A549 (cell line): ENCODE measurements at regions not wholly inside any gene's neighbourhood (a gene's known extent, or its start where the extent isn't known, plus 50 kb on each side); places are given as distances from the start of the nearest gene placed in this dataset.

Source experiments
- ATAC-seq, 2 experiments: fragments of 200-7000 bp in 1 of 2; fragments of >200 bp in 1 of 2; cut with Nextera tagmentation in 1 of 2; cut with Tn5 transposase in 1 of 2; 3 replicates each; pipeline versions ENCODE4 v1.8.0 to v1.9.1; 2018 to 2020; ENCODE audit warnings: mild to moderate bottlenecking in 1 of 2, moderate library complexity in 1 of 2
- CTCF ChIA-PET: fragments of 300-600 bp; sonication (Branson Sonifier 250); formaldehyde crosslinking; extraction: SDS; loops from one replicate; lab custom pipeline; 2021; ENCODE audit warnings: antibody characterized with exemption, inconsistent platforms; lab: Yijun Ruan, JAX
- POLR2A ChIA-PET: fragments of 350-600 bp; formaldehyde crosslinking; extraction: SDS; loops from one replicate; lab custom pipeline; 2021; ENCODE audit warnings: antibody characterized with exemption, inconsistent platforms; lab: Yijun Ruan, JAX
- DNase-seq, 2 experiments: peaks; one replicate each; pipeline versions ENCODE4 v3.0.0 to v3.0.0-alpha.2; 2011 to 2016; ENCODE audit warnings: low read depth in 1 of 2, low spot score in 1 of 2
- FAIRE-seq: peaks from 2 replicates; lab custom pipeline; 2011; peaks lifted over from hg19 to GRCh38; lab: Jason Lieb, UNC
- H3K27ac ChIP-seq, 2 experiments: fragments of >200 bp; sonication (Bioruptor Twin); formaldehyde crosslinking; 3 replicates each; pipeline ENCODE4 v1.5.1; 2016 to 2017
- H3K4me1 ChIP-seq: fragments of >200 bp; sonication (Bioruptor Twin); formaldehyde crosslinking; 3 replicates; pipeline ENCODE4 v1.6.1; 2016
- H3K4me2 ChIP-seq: fragments of >200 bp; sonication (Bioruptor Twin); formaldehyde crosslinking; 3 replicates; pipeline ENCODE4 v1.6.1; 2016
- H3K4me3 ChIP-seq: fragments of >200 bp; sonication (Bioruptor Twin); formaldehyde crosslinking; 3 replicates; pipeline ENCODE4 v1.5.1; 2016
- H3K9me3 ChIP-seq: fragments of >200 bp; sonication (Bioruptor Twin); formaldehyde crosslinking; 3 replicates; pipeline ENCODE4 v1.6.1; 2016
- BHLHE40 ChIP-seq: IDR thresholded peaks from 2 replicates; pipeline ENCODE4 v1.6.1; 2012; ENCODE audit warnings: low read depth, low read length, inconsistent platforms
- CHD4 ChIP-seq: fragments of 200-600 bp; sonication (generic); IDR thresholded peaks from 2 replicates; pipeline ENCODE4 v1.6.1; 2016; ENCODE audit warnings: antibody characterized with exemption, mild to moderate bottlenecking, borderline replicate concordance
- EHMT2 ChIP-seq: fragments of 200-600 bp; sonication (generic); IDR thresholded peaks from 2 replicates; pipeline ENCODE4 v1.6.1; 2016; ENCODE audit warnings: antibody characterized with exemption, low read depth, mild to moderate bottlenecking, moderate library complexity
- ESRRA ChIP-seq: fragments of 150-350 bp; IDR thresholded peaks from 2 replicates; pipeline ENCODE4 v1.6.1; 2014; ENCODE audit warnings: mild to moderate bottlenecking, low read length, borderline replicate concordance
- FOSL2 ChIP-seq, 2 experiments: fragments of 450-650 bp in 1 of 2; fragments of >200 bp in 1 of 2; sonication (Bioruptor Twin) in 1 of 2; formaldehyde crosslinking; IDR thresholded peaks; 2 replicates each; pipeline versions ENCODE4 v1.5.0 to v1.6.1; 2016 to 2020; ENCODE audit warnings: mild to moderate bottlenecking in 1 of 2, moderate library complexity in 1 of 2
- GATA3 ChIP-seq: IDR thresholded peaks from 2 replicates; pipeline ENCODE4 v1.6.1; 2012; ENCODE audit warnings: borderline replicate concordance
- HOXB13 ChIP-seq: fragments of 250-450 bp; sonication (Bioruptor Pico); IDR thresholded peaks from 2 replicates; pipeline ENCODE4 v1.5.0; 2020; ENCODE audit warnings: low read depth, mild to moderate bottlenecking, moderate library complexity
- HOXB5 ChIP-seq: fragments of 250-450 bp; sonication (Bioruptor Pico); IDR thresholded peaks from 2 replicates; pipeline ENCODE4 v1.5.0; 2020; ENCODE audit warnings: mild to moderate bottlenecking, moderate library complexity
- JUN ChIP-seq, 2 experiments: fragments of >200 bp; sonication (Bioruptor Twin); formaldehyde crosslinking; IDR thresholded peaks; 2 replicates in 1 of 2; 3 replicates in 1 of 2; pipeline ENCODE4 v1.6.1; 2016 to 2017
- KDM1A ChIP-seq: fragments of 200-600 bp; sonication (generic); IDR thresholded peaks from 2 replicates; pipeline ENCODE4 v1.6.1; 2016; ENCODE audit warnings: low read depth, mild to moderate bottlenecking
- KDM5A ChIP-seq: fragments of 200-600 bp; sonication (generic); IDR thresholded peaks from 2 replicates; pipeline ENCODE4 v1.6.1; 2016; ENCODE audit warnings: antibody characterized with exemption, mild to moderate bottlenecking
- MAZ ChIP-seq: fragments of 150-350 bp; IDR thresholded peaks from 2 replicates; pipeline ENCODE4 v1.6.1; 2014; ENCODE audit warnings: antibody characterized with exemption, low read depth, low read length, borderline replicate concordance
- PHF8 ChIP-seq: fragments of 200-600 bp; sonication (generic); IDR thresholded peaks from 2 replicates; pipeline ENCODE4 v1.6.1; 2016; ENCODE audit warnings: low read depth, mild to moderate bottlenecking, antibody characterized with exemption, moderate library complexity, borderline replicate concordance
- POLR2A ChIP-seq: IDR thresholded peaks from 2 replicates; pipeline ENCODE4 v1.6.1; 2012; ENCODE audit warnings: mild to moderate bottlenecking, low read length
- RAD21 ChIP-seq, 2 experiments: fragments of >200 bp in 1 of 2; sonication (Bioruptor Twin) in 1 of 2; formaldehyde crosslinking in 1 of 2; IDR thresholded peaks in 1 of 2; conservative IDR thresholded peaks in 1 of 2; 2 replicates in 1 of 2; 3 replicates in 1 of 2; pipeline ENCODE4 v1.6.1; 2012 to 2018; ENCODE audit warnings: inconsistent platforms in 1 of 2
- ZC3H11A ChIP-seq: fragments of 450-650 bp; IDR thresholded peaks from 2 replicates; pipeline ENCODE4 v1.6.1; 2014; ENCODE audit warnings: antibody characterized with exemption, mild to moderate bottlenecking
- WGBS: methylation state at CpG from one replicate; pipeline ENCODE4 v1.1.6; 2017; ENCODE audit errors: missing lambda C conversion rate; 5-methylcytosine and 5-hydroxymethylcytosine counted together
- TF ChIP-seq, protein P1 (sequence below): fragments of 150-350 bp; IDR thresholded peaks from 2 replicates; pipeline ENCODE4 v1.6.1; 2014; ENCODE audit warnings: low read depth, mild to moderate bottlenecking, low read length
- TF ChIP-seq, protein P2 (sequence below): fragments of 250-450 bp; sonication (Bioruptor Pico); IDR thresholded peaks from 2 replicates; pipeline ENCODE4 v1.5.0; 2020; ENCODE audit warnings: low read depth, mild to moderate bottlenecking, moderate library complexity
- TF ChIP-seq, protein P3 (sequence below): fragments of 250-450 bp; sonication (Bioruptor Pico); IDR thresholded peaks from 2 replicates; pipeline ENCODE4 v1.5.0; 2021; ENCODE audit warnings: mild to moderate bottlenecking, moderate library complexity, borderline replicate concordance
- TF ChIP-seq, protein P4 (sequence below): fragments of 450-650 bp; IDR thresholded peaks from 2 replicates; pipeline ENCODE4 v1.6.1; 2014; ENCODE audit warnings: antibody characterized with exemption
- TF ChIP-seq, protein P5 (sequence below): fragments of >200 bp; sonication (Bioruptor Twin); formaldehyde crosslinking; IDR thresholded peaks from 3 replicates; pipeline ENCODE4 v1.5.1; 2016

DNA sequence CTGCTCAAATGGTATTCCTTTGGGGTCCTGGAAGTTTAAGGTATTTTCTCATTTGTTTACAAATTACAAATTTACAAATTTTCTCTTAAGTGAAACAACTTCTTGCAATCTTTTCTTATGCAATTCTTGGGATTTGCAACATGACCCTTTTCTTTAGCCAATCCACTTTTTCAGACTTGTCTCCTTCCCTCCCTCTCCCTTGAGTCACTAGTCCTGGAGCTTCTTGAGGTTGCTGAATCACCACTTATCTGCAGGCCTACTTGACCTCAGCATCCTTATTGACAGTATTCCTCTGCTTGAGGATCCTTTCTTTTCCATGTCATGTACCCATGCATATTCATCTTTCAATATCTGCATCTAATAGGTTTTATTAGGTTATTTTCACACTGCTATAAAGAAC lies 302.8 kb upstream of the ADAMTS5 start (continued):
- no peak for TF ChIP-seq HOXB13
- no peak for TF ChIP-seq JUN (IDR thresholded peaks at IDR 0.05)
- TF ChIP-seq GATA3, result no peak

DNA sequence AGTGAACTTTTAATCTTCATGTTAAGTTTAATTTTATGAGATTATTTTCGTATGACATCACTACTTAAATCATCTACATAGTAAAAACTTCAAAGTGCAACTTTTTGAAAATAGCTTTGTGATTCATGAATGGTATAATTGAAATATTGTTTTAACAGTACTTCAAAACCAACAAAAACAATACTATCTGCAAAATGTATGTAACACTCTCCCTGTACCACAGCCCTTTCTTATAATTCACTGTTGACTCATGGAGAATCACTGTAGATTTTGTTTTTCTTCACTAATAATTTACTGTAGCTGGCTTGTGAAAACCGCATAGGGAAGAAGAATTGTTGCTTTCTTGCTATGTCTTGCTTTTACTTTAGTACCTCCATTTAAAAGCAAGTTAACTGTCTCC lies 301.4 kb upstream of the ADAMTS5 start:
- Histone ChIP-seq H3K4me3 (no peak overlapping the region), H3K9me3 (no peaks in the 10 kb centered on the region), H3K27ac (no peak overlapping the region), H3K4me2 (no peak overlapping the region), H3K4me1 (no peaks in the 10 kb centered on the region)
- ATAC-seq, result no peak
- no peak for FAIRE-seq
- TF ChIP-seq, protein P1, sequence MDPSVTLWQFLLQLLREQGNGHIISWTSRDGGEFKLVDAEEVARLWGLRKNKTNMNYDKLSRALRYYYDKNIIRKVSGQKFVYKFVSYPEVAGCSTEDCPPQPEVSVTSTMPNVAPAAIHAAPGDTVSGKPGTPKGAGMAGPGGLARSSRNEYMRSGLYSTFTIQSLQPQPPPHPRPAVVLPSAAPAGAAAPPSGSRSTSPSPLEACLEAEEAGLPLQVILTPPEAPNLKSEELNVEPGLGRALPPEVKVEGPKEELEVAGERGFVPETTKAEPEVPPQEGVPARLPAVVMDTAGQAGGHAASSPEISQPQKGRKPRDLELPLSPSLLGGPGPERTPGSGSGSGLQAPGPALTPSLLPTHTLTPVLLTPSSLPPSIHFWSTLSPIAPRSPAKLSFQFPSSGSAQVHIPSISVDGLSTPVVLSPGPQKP, result no peak
- TF ChIP-seq, protein P2, sequence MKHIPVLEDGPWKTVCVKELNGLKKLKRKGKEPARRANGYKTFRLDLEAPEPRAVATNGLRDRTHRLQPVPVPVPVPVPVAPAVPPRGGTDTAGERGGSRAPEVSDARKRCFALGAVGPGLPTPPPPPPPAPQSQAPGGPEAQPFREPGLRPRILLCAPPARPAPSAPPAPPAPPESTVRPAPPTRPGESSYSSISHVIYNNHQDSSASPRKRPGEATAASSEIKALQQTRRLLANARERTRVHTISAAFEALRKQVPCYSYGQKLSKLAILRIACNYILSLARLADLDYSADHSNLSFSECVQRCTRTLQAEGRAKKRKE, result no peak
- TF ChIP-seq BHLHE40, result no peak
- TF ChIP-seq, protein P3, sequence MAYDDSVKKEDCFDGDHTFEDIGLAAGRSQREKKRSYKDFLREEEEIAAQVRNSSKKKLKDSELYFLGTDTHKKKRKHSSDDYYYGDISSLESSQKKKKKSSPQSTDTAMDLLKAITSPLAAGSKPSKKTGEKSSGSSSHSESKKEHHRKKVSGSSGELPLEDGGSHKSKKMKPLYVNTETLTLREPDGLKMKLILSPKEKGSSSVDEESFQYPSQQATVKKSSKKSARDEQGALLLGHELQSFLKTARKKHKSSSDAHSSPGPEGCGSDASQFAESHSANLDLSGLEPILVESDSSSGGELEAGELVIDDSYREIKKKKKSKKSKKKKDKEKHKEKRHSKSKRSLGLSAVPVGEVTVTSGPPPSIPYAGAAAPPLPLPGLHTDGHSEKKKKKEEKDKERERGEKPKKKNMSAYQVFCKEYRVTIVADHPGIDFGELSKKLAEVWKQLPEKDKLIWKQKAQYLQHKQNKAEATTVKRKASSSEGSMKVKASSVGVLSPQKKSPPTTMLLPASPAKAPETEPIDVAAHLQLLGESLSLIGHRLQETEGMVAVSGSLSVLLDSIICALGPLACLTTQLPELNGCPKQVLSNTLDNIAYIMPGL (CRISPR knock-in tag), result no peak
- no peak for TF ChIP-seq POLR2A
- TF ChIP-seq EHMT2, result no peak
- TF ChIP-seq, protein P4, sequence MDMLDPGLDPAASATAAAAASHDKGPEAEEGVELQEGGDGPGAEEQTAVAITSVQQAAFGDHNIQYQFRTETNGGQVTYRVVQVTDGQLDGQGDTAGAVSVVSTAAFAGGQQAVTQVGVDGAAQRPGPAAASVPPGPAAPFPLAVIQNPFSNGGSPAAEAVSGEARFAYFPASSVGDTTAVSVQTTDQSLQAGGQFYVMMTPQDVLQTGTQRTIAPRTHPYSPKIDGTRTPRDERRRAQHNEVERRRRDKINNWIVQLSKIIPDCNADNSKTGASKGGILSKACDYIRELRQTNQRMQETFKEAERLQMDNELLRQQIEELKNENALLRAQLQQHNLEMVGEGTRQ, result no peak
- TF ChIP-seq, protein P5, sequence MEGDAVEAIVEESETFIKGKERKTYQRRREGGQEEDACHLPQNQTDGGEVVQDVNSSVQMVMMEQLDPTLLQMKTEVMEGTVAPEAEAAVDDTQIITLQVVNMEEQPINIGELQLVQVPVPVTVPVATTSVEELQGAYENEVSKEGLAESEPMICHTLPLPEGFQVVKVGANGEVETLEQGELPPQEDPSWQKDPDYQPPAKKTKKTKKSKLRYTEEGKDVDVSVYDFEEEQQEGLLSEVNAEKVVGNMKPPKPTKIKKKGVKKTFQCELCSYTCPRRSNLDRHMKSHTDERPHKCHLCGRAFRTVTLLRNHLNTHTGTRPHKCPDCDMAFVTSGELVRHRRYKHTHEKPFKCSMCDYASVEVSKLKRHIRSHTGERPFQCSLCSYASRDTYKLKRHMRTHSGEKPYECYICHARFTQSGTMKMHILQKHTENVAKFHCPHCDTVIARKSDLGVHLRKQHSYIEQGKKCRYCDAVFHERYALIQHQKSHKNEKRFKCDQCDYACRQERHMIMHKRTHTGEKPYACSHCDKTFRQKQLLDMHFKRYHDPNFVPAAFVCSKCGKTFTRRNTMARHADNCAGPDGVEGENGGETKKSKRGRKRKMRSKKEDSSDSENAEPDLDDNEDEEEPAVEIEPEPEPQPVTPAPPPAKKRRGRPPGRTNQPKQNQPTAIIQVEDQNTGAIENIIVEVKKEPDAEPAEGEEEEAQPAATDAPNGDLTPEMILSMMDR, result no peak
- no peak for TF ChIP-seq ESRRA
- no peak for TF ChIP-seq KDM5A
- no peak for TF ChIP-seq CHD4
- no peak for TF ChIP-seq GATA3
- no peak for TF ChIP-seq KDM1A
- TF ChIP-seq ZC3H11A, result no peak
- no peak for TF ChIP-seq HOXB5 (CRISPR knock-in tag)
- TF ChIP-seq PHF8, result no peak
- no peak for TF ChIP-seq RAD21 (conservative IDR thresholded peaks at IDR 0.05 in 1 of 2, IDR thresholded peaks at IDR 0.05 in 1 of 2)
- no peak for TF ChIP-seq MAZ
- TF ChIP-seq FOSL2 (IDR thresholded peaks at IDR 0.05), result no peak
- TF ChIP-seq FOSL2 (CRISPR knock-in tag; IDR thresholded peaks at IDR 0.05), result no peak
- POLR2A ChIA-PET, result no interaction called here
- no peak for DNase-seq
- WGBS, result 3% methylated on average over 2 of the region's 2 CpGs
- CTCF ChIA-PET, result no interaction called here
